K562 (cell line): ENCODE measurements at regions not wholly inside any gene's neighbourhood (a gene's known extent, or its start where the extent isn't known, plus 50 kb on each side); places are given as distances from the start of the nearest gene placed in this dataset.

Experiments used
- ATAC-seq: fragments of 200-7000 bp; cut with Tn5 transposase; 3 replicates; pipeline ENCODE4 v1.9.1; 2020; ENCODE audit warnings: moderate library complexity
- BruUV-seq: library from RNA; stranded (reverse); fragments of 400-500 nt; replicated peaks from 2 replicates; lab custom pipeline; 2021; lab: Mats Ljungman, UMichigan
- CTCF ChIA-PET: fragments of 300-600 bp; formaldehyde crosslinking; extraction: SDS; loops from one replicate; lab custom pipeline; 2021; ENCODE audit warnings: low intra/inter-chr PET ratio; lab: Yijun Ruan, JAX
- POLR2A ChIA-PET: fragments of 300-600, 350-650 bp; sonication (Branson Sonifier 250); formaldehyde crosslinking; extraction: SDS; loops from one replicate; lab custom pipeline; 2021; ENCODE audit warnings: antibody characterized with exemption, inconsistent platforms; lab: Yijun Ruan, JAX
- DNase-seq, 4 experiments: peaks; one replicate each; pipeline versions ENCODE4 v3.0.0 to v3.0.0-alpha.2; 2011 to 2018; ENCODE audit warnings: low spot score in 3 of 4, mixed read lengths in 3 of 4; ENCODE audit errors: extremely low read depth in 1 of 4
- FAIRE-seq: peaks from 2 replicates; lab custom pipeline; 2011; peaks lifted over from hg19 to GRCh38; lab: Jason Lieb, UNC
- H2AFZ ChIP-seq: 2 replicates; pipeline ENCODE4 v1.6.0; 2011; ENCODE audit warnings: low read depth, low read length, control low read depth, inconsistent platforms
- H3K27ac ChIP-seq: fragments of 200-600 bp; 3 replicates; pipeline ENCODE4 v1.8.0; 2011; ENCODE audit warnings: low read depth, mild to moderate bottlenecking, control low read depth, inconsistent platforms, low read length, moderate library complexity, mixed read lengths; ENCODE audit errors: extremely low read depth
- H3K27me3 ChIP-seq, 2 experiments: fragments of 300-600 bp in 1 of 2; 2 replicates in 1 of 2; 3 replicates in 1 of 2; pipeline versions ENCODE4 v1.6.0 to v1.8.0; 2011; ENCODE audit warnings: inconsistent platforms in 2 of 2, low read length in 2 of 2, mild to moderate bottlenecking in 1 of 2, mixed read lengths in 1 of 2, moderate library complexity in 1 of 2; ENCODE audit not compliant: control insufficient read depth in 2 of 2, insufficient read depth in 2 of 2
- H3K36me3 ChIP-seq: fragments of 300-600 bp; 3 replicates; pipeline ENCODE4 v1.8.0; 2011; ENCODE audit warnings: mild to moderate bottlenecking, low read length, inconsistent platforms; ENCODE audit not compliant: control insufficient read depth, insufficient read depth
- H3K4me1 ChIP-seq, 2 experiments: fragments of 200-600 bp in 1 of 2; replicated peaks in 1 of 2; 2 replicates in 1 of 2; 3 replicates in 1 of 2; pipeline versions ENCODE4 v1.5.1 to v1.8.0; 2011; ENCODE audit warnings: inconsistent platforms in 2 of 2, low read length in 2 of 2, mild to moderate bottlenecking in 1 of 2, mixed read lengths in 1 of 2, moderate library complexity in 1 of 2; ENCODE audit not compliant: control insufficient read depth in 2 of 2, insufficient read depth in 2 of 2
- H3K4me2 ChIP-seq: 2 replicates; pipeline ENCODE4 v1.6.1; 2011; ENCODE audit warnings: low read length, control low read depth, inconsistent platforms, mixed read lengths; ENCODE audit not compliant: insufficient read depth
- H3K4me3 ChIP-seq: fragments of 200-600 bp; sonication (generic), shearing (Covaris generic); 2 replicates; pipeline ENCODE4 v1.5.1; 2016; ENCODE audit warnings: control low read depth, inconsistent platforms
- H3K79me2 ChIP-seq: fragments of 200-600 bp; 3 replicates; pipeline ENCODE4 v1.8.0; 2011; ENCODE audit warnings: low read length, inconsistent platforms; ENCODE audit not compliant: control insufficient read depth, insufficient read depth
- H3K9ac ChIP-seq, 2 experiments: 2 replicates each; pipeline versions ENCODE4 v1.6.0 to v1.6.1; 2011; ENCODE audit warnings: low read depth in 2 of 2, low read length in 2 of 2, control low read depth in 1 of 2, inconsistent platforms in 1 of 2, mild to moderate bottlenecking in 1 of 2, mixed read lengths in 1 of 2; ENCODE audit not compliant: insufficient read depth in 1 of 2
- H3K9me1 ChIP-seq: one replicate; pipeline ENCODE4 v1.6.0; 2011; ENCODE audit warnings: inconsistent platforms, mild to moderate bottlenecking, low read length, moderate library complexity; ENCODE audit not compliant: control insufficient read depth, insufficient read depth
- H3K9me3 ChIP-seq: replicated peaks from 2 replicates; pipeline ENCODE4 v1.5.1; 2011; ENCODE audit warnings: low read depth, low read length, inconsistent platforms; ENCODE audit not compliant: control insufficient read depth, insufficient read depth
- H4K20me1 ChIP-seq: replicated peaks from 2 replicates; pipeline ENCODE4 v1.6.1; 2011; ENCODE audit warnings: low read length, inconsistent platforms, mixed read lengths; ENCODE audit not compliant: control insufficient read depth, insufficient read depth
- C11orf30 ChIP-seq: fragments of 450-650 bp; IDR thresholded peaks from 2 replicates; pipeline ENCODE4 v1.6.1; 2016; ENCODE audit warnings: low read depth, mild to moderate bottlenecking
- HCFC1 ChIP-seq: IDR thresholded peaks from 2 replicates; pipeline ENCODE4 v1.6.1; 2012; ENCODE audit warnings: low read depth, low read length, improper control_type of control experiment
- NFE2 ChIP-seq: IDR thresholded peaks from 2 replicates; pipeline ENCODE4 v1.6.1; 2014; ENCODE audit warnings: antibody characterized with exemption, low read depth
- ZBTB5 ChIP-seq: fragments of 450-650 bp; IDR thresholded peaks from 2 replicates; pipeline ENCODE4 v1.6.1; 2017; ENCODE audit warnings: antibody characterized with exemption
- ZC3H4 ChIP-seq: sonication (generic); formaldehyde crosslinking; IDR thresholded peaks from 2 replicates; pipeline ENCODE4 v1.9.0; 2021; ENCODE audit warnings: missing genetic modification reagents, borderline replicate concordance
- WGBS: fragments of 100-300 bp; shearing (Covaris generic); methylation state at CpG from one replicate; pipeline ENCODE4 v1.1.6; 2016; ENCODE audit warnings: low coverage, mixed read lengths; ENCODE audit not compliant: insufficient coverage; ENCODE audit errors: missing lambda C conversion rate; 5-methylcytosine and 5-hydroxymethylcytosine counted together
- in situ Hi-C: fragments of 300-500 bp; cut with MboI; formaldehyde crosslinking; loops from 4 replicates; pipeline ENCODE4 v1.15.0; 2018; ENCODE audit warnings: inconsistent platforms, mixed read lengths
- intact Hi-C: fragments of 100-400 bp; cut with micrococcal nuclease; formaldehyde crosslinking; loops from 2 replicates; pipeline ENCODE4 v1.14.2; 2022

- intact Hi-C loops (no loop called here), in situ Hi-C loops (no loop called here)
- no peaks in the 10 kb centered on the region for H3K9me1 ChIP-seq
- no peak overlapping the region for H3K4me2 ChIP-seq
- no peak overlapping the region for H3K27ac ChIP-seq
- 0 out of 2 replicates have a peak, but pooled peaks have one; percentile 13 for TF ChIP-seq C11orf30
- no peak for TF ChIP-seq ZC3H4 (CRISPR knock-in tag)
- no peak for TF ChIP-seq HCFC1
- TF ChIP-seq NFE2 = 0 out of 2 replicates have a peak, but pooled peaks have one; percentile 11
- no peak for TF ChIP-seq ZBTB5
- ATAC-seq (no peak), DNase-seq (no peak), FAIRE-seq (no peak)
- no TSS peak for BruUV-seq
- no peaks in the 10 kb centered on the region for H3K9me3 ChIP-seq
- WGBS = 0% methylated on average over 4 of the region's 4 CpGs
- H3K9ac ChIP-seq = no peak overlapping the region
- no peak overlapping the region for H2AFZ ChIP-seq
- H3K27me3 ChIP-seq = no peaks in the 10 kb centered on the region
- no peaks in the 10 kb centered on the region for H3K79me2 ChIP-seq
- no peaks in the 10 kb centered on the region for H3K4me1 ChIP-seq
- no peak overlapping the region for H3K4me3 ChIP-seq
- no peaks in the 10 kb centered on the region for H4K20me1 ChIP-seq
- ChIA-PET POLR2A (interaction anchor here (1.1 kb wide), 1 partner anchor 18 kb away, joined by 3 read pairs; no protein-coding TSS in a partner anchor), CTCF (no interaction called here)
- no peaks in the 10 kb centered on the region for H3K36me3 ChIP-seq
Observed at GRCh38 chr12:58099476-58099875, 158.1 kb downstream of the ATP23 start.
